ENCODE measurements at regions not wholly inside any gene's neighbourhood (a gene's known extent, or its start where the extent isn't known, plus 50 kb on each side); places are given as distances from the start of the nearest gene placed in this dataset.

DNA sequence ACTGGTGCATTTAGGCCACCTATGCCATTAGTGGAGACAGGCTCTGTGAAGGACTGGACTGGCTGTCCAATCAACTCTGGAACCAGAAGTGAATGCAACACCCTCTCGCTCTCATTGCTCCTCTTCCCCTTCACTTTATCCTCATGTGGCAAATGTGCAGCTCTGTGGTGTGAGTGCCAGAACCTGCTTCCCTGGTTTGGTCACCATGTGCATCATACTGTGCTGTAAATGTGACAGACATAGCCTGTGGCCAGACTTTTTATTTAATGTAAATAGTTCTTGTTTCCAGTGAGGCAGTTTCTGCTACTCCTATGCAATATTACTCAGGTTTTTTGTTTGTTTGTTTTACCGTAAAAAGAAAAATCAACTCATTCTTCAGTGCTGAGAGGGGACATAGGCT, 73.0 kb upstream of the PPP1R9A start:
- Histone ChIP-seq H3K27me3 (ENCODE audit: insufficient read depth, low read length) (no peaks in the 10 kb centered on the region), H4K8ac (replicated peaks; ENCODE audit: insufficient read length, low read depth, low read length) (no peak overlapping the region), H3K56ac (ENCODE audit: insufficient read length, low read depth, low read length) (no peak overlapping the region), H2BK20ac (ENCODE audit: low read depth, low read length, poor library complexity, severe bottlenecking) (no peak overlapping the region), H3K14ac (ENCODE audit: insufficient read depth, low read length) (no peak overlapping the region), H2BK15ac (ENCODE audit: low read depth, low read length) (no peak overlapping the region), H2BK5ac (ENCODE audit: insufficient read length, low read length) (no peak overlapping the region), H3K4ac (ENCODE audit: low read depth, low read length) (no peak overlapping the region), H3K18ac (ENCODE audit: insufficient read length, low read depth, low read length) (no peak overlapping the region), H3K4me2 (ENCODE audit: insufficient read depth, insufficient read length, low read length) (no peak overlapping the region), H3K23ac (ENCODE audit: insufficient read length, low read depth, low read length) (no peak overlapping the region), H4K91ac (ENCODE audit: insufficient read length, low read depth, low read length) (no peak overlapping the region), H4K20me1 (ENCODE audit: control insufficient read depth, insufficient read depth, insufficient read length) (no peaks in the 10 kb centered on the region), H4K5ac (ENCODE audit: insufficient read length, low read depth, low read length) (no peak overlapping the region), H3T11ph (ENCODE audit: low read length) (no peak overlapping the region), H3K23me2 (ENCODE audit: insufficient read length, low read depth, low read length, poor library complexity, severe bottlenecking) (no peaks in the 10 kb centered on the region), H2BK120ac (ENCODE audit: low read depth, low read length, poor library complexity, severe bottlenecking) (no peak overlapping the region), H3K79me1 (ENCODE audit: insufficient read depth, low read depth, low read length, poor library complexity, severe bottlenecking) (no peaks in the 10 kb centered on the region), H2AFZ (ENCODE audit: low read length) (no peak overlapping the region), H3K79me2 (ENCODE audit: insufficient read depth, low read length) (no peaks in the 10 kb centered on the region), H2AK5ac (ENCODE audit: insufficient read length, low read length) (no peak overlapping the region), H3K9me3 (ENCODE audit: control insufficient read depth, low read depth, low read length) (peaks cover 11% of the 10 kb centered on the region), H3K4me1 (ENCODE audit: insufficient read depth, low read length) (no peaks in the 10 kb centered on the region), H3K9ac (ENCODE audit: extremely low read depth, insufficient read length, low read length) (no peak overlapping the region), H3K27ac (ENCODE audit: insufficient read length, low read depth, low read length) (no peak overlapping the region), H2BK12ac (ENCODE audit: insufficient read length, low read depth, low read length) (no peak overlapping the region)
- TF ChIP-seq, protein P1, sequence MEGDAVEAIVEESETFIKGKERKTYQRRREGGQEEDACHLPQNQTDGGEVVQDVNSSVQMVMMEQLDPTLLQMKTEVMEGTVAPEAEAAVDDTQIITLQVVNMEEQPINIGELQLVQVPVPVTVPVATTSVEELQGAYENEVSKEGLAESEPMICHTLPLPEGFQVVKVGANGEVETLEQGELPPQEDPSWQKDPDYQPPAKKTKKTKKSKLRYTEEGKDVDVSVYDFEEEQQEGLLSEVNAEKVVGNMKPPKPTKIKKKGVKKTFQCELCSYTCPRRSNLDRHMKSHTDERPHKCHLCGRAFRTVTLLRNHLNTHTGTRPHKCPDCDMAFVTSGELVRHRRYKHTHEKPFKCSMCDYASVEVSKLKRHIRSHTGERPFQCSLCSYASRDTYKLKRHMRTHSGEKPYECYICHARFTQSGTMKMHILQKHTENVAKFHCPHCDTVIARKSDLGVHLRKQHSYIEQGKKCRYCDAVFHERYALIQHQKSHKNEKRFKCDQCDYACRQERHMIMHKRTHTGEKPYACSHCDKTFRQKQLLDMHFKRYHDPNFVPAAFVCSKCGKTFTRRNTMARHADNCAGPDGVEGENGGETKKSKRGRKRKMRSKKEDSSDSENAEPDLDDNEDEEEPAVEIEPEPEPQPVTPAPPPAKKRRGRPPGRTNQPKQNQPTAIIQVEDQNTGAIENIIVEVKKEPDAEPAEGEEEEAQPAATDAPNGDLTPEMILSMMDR (conservative IDR thresholded peaks at IDR 0.05): no peak
- no CpG with 5 or more reads among the region's 2 CpGs for WGBS (ENCODE audit: extremely low coverage, insufficient read length, low lambda C conversion rate)
- Mint-ChIP-seq H3K36me3 (ENCODE audit: insufficient read depth in 1 of 3, low read depth in 3 of 3) (peaks cover 8 to 24% (median 15%) of the 10 kb centered on the region in 3 experiments), H3K9me3 (peaks cover 27 to 31% of the 10 kb centered on the region in 2 experiments), H3K27me3 (ENCODE audit: low read depth) (no peaks in the 10 kb centered on the region), H3K4me1 (no peaks in the 10 kb centered on the region), H3K27ac (no peak overlapping the region), H3K4me3 (no peak overlapping the region)
- no peak for DNase-seq
